Neural crest cell (in vitro differentiated cells): ENCODE measurements at regions not wholly inside any gene's neighbourhood (a gene's known extent, or its start where the extent isn't known, plus 50 kb on each side); places are given as distances from the start of the nearest gene placed in this dataset.

Experiments used
- DNase-seq: peaks from one replicate; pipeline ENCODE4 v3.0.0; 2021; ENCODE audit warnings: low read depth, mixed read lengths, low spot score
- H3K27ac Mint-ChIP-seq: one replicate; pipeline ENCODE4 v1.8.0; 2021; ENCODE audit warnings: mild to moderate bottlenecking, mixed read lengths; ENCODE audit not compliant: unreplicated experiment
- H3K27me3 Mint-ChIP-seq: 2 replicates; pipeline ENCODE4 v1.8.0; 2021; ENCODE audit warnings: low read depth, mild to moderate bottlenecking, mixed read lengths
- H3K36me3 Mint-ChIP-seq: 2 replicates; pipeline ENCODE4 v1.8.0; 2021; ENCODE audit warnings: low read depth, mild to moderate bottlenecking, mixed read lengths
- H3K4me1 Mint-ChIP-seq: 2 replicates; pipeline ENCODE4 v1.8.0; 2021; ENCODE audit warnings: mixed read lengths
- H3K4me3 Mint-ChIP-seq: one replicate; pipeline ENCODE4 v1.8.0; 2021; ENCODE audit warnings: mild to moderate bottlenecking, mixed read lengths
- H3K9me3 Mint-ChIP-seq: 2 replicates; pipeline ENCODE4 v1.8.0; 2021; ENCODE audit warnings: mixed read lengths
- TF ChIP-seq, protein P1 (sequence below): fragments of 200-600 bp; sonication (generic); conservative IDR thresholded peaks from 2 replicates; pipeline ENCODE4 v1.5.0; 2021; ENCODE audit warnings: antibody characterized with exemption, mild to moderate bottlenecking

DNA sequence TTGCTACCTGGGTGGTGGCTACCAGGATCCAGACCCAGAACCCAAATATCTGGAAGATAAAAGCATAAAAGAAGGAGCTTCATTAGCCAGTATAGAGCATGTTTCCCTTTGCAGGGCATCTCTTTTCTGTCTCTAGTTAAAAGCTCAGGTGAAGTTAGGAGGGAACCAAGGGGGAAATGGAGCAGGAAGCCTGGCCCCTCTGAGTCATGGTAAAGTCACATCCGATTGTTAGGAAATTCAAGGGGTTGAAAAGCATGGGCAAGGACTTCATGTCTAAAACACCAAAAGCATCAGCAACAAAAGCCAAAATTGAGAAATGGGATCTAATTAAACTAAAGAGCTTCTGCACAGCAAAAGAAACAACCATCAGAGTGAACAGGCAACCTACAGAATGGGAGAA is 126.9 kb downstream of the RPIA start:
- Mint-ChIP-seq H3K9me3 (peaks cover 28% of the 10 kb centered on the region), H3K27ac (no peak overlapping the region), H3K4me1 (no peaks in the 10 kb centered on the region), H3K27me3 (no peaks in the 10 kb centered on the region), H3K36me3 (peaks cover 13% of the 10 kb centered on the region), H3K4me3 (no peak overlapping the region)
- TF ChIP-seq, protein P1, sequence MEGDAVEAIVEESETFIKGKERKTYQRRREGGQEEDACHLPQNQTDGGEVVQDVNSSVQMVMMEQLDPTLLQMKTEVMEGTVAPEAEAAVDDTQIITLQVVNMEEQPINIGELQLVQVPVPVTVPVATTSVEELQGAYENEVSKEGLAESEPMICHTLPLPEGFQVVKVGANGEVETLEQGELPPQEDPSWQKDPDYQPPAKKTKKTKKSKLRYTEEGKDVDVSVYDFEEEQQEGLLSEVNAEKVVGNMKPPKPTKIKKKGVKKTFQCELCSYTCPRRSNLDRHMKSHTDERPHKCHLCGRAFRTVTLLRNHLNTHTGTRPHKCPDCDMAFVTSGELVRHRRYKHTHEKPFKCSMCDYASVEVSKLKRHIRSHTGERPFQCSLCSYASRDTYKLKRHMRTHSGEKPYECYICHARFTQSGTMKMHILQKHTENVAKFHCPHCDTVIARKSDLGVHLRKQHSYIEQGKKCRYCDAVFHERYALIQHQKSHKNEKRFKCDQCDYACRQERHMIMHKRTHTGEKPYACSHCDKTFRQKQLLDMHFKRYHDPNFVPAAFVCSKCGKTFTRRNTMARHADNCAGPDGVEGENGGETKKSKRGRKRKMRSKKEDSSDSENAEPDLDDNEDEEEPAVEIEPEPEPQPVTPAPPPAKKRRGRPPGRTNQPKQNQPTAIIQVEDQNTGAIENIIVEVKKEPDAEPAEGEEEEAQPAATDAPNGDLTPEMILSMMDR: no peak
- DNase-seq: no peak

DNA sequence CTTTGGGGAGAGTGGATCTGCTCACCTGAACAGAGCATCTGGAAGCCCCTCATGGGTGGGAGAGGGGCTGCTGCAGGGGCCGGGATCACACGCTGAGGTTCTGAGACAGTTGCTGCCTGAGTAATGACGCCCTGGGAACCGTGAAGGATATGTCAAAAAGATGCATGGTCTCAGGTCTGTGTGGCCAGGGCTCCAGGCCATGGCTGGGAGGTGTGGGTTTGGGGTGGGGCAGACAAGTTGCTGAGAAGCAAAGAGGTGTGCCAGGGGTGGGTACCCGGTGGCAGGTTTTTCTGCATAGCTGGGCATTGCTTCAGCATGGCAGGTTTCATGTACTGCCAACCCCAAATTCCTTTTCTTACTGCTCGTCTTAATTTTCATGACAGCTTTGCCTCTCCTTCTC is 133.5 kb downstream of the RPIA start:
- no peaks in the 10 kb centered on the region for H3K27me3 Mint-ChIP-seq

DNA sequence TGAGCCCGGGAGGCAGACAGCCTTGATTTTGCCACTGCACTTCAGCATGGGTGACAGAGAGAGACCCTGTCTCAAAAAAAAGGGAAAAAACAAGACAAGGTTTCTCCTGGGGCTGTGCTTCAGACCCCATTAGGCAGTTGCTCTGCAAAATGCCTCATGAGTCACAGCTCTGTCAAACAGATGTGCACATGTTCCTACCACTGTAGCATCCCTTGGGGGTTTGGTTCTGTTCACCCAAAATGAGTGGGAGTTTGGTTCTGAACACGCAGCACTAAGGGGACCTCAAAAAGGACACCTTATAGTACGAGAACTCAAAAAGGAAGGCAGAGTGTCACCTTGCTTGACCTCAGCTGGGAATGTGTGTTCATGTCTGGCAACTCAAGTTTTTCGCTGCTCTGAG is 134.9 kb downstream of the RPIA start:
- DNase-seq: no peak
- peaks cover 15% of the 10 kb centered on the region for H3K9me3 Mint-ChIP-seq
- no peaks in the 10 kb centered on the region for H3K4me1 Mint-ChIP-seq
- TF ChIP-seq, protein P1: no peak
- peaks cover 3% of the 10 kb centered on the region for H3K36me3 Mint-ChIP-seq
- H3K4me3 Mint-ChIP-seq: no peak overlapping the region
- H3K27ac Mint-ChIP-seq: no peak overlapping the region
- no peaks in the 10 kb centered on the region for H3K27me3 Mint-ChIP-seq

More for the DNA sequence above, 133.5 kb downstream of the RPIA start:
- Mint-ChIP-seq H3K36me3 (peaks cover 5% of the 10 kb centered on the region), H3K27ac (no peak overlapping the region), H3K9me3 (peaks cover 19% of the 10 kb centered on the region), H3K4me3 (no peak overlapping the region), H3K4me1 (no peaks in the 10 kb centered on the region)
- TF ChIP-seq, protein P1: no peak
- DNase-seq: no peak

DNA sequence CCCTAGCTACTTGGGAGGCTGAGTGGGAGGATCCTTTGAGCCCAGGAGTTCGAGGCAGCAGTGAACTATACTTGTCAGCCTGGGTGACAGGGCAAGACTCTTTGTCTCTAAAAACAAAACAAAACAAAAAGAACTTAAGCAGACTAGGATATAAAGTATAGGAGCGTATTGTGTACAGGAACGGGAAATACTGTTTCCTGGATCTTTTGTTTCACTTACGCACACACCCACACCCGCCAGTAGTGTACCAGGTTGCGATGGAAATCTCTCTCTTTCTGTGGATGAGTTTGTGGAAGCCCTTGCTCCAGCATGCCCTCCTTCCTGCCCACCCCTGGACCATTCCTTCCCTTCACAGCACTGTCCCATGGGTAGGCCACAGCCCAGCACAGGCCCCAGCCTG is 136.3 kb downstream of the RPIA start:
- TF ChIP-seq, protein P1: no peak
- H3K4me3 Mint-ChIP-seq: no peak overlapping the region
- no peaks in the 10 kb centered on the region for H3K4me1 Mint-ChIP-seq

DNA sequence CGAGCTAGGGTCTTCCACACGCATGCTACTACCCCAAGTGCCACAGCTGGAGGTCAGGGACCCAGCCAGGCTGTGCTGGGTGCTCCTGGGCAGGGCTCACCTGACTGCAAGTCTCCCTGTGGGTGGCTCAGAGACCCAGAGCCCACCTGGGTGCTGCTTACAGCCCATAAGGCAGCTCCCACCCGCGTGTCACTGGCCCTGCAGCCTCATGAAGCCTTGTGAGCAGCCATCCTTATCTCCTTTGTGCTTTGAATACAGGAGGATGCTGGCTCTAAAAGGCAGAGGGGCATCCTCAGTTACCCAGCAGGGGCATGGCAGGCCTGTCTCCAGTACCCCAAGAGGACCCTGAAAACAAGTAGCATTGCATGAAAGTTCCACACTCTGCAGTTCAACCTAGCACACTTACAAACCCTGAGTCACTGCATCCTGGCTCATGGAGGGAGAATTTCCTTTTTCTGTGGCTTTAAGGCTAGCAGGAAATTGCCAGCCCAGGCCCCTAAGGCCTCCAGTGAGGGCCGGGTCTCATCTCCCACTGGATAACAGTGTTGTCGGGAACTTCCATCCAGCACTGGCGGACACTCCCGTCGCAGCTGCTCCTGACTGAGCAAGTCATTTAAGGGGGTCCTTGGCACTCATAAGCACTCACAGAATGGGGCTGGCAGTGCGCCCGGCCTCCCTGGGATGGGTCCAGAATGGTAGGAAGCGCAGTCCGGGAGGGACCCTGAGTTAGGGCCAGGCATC is 137.1 kb downstream of the RPIA start:
- Mint-ChIP-seq H3K4me3 (no peak overlapping the region), H3K36me3 (peaks cover 3% of the 10 kb centered on the region), H3K27me3 (no peaks in the 10 kb centered on the region), H3K9me3 (peaks cover 17% of the 10 kb centered on the region), H3K27ac (no peak overlapping the region), H3K4me1 (no peaks in the 10 kb centered on the region)
- TF ChIP-seq, protein P1: no peak
- DNase-seq: no peak

More for the DNA sequence above, 136.3 kb downstream of the RPIA start:
- Mint-ChIP-seq H3K36me3 (peaks cover 3% of the 10 kb centered on the region), H3K27me3 (no peaks in the 10 kb centered on the region), H3K9me3 (peaks cover 16% of the 10 kb centered on the region), H3K27ac (no peak overlapping the region)
- DNase-seq: no peak
